H1 (cell line): ENCODE measurements at regions not wholly inside any gene's neighbourhood (a gene's known extent, or its start where the extent isn't known, plus 50 kb on each side); places are given as distances from the start of the nearest gene placed in this dataset.
"Not testable (repeated sequence)": the region's sequence is repeated elsewhere in the genome, so short reads cannot be mapped to it uniquely, and the experiment has no call there.

Experiments
- EP300 ChIP-seq, 2 experiments: IDR thresholded peaks; 1 replicate in 1 of 2; 2 replicates in 1 of 2; pipeline ENCODE4 v1.6.1; 2011 to 2012; ENCODE audit warnings: low read depth in 2 of 2, low read length in 2 of 2, mild to moderate bottlenecking in 2 of 2, borderline replicate concordance in 1 of 2, inconsistent platforms in 1 of 2, moderate library complexity in 1 of 2
- EZH2 ChIP-seq: fragments of 200-600 bp; sonication (generic); IDR thresholded peaks from 2 replicates; pipeline ENCODE4 v1.7.1; 2012; ENCODE audit warnings: low read depth, mild to moderate bottlenecking, moderate library complexity, low read length, inconsistent platforms; ENCODE audit not compliant: severe bottlenecking
- TF ChIP-seq, protein P1 (sequence below): IDR thresholded peaks from 2 replicates; pipeline ENCODE4 v1.6.1; 2011; ENCODE audit warnings: low read depth, mild to moderate bottlenecking, low read length; ENCODE audit not compliant: insufficient read depth
- TF ChIP-seq, protein P2 (sequence below), 3 experiments: IDR thresholded peaks; 1 replicate in 2 of 3; 2 replicates in 1 of 3; pipeline versions ENCODE4 v1.5.1 to v1.6.1; 2011; ENCODE audit warnings: low read length in 3 of 3, mild to moderate bottlenecking in 3 of 3, inconsistent platforms in 2 of 3, low read depth in 1 of 3, moderate library complexity in 1 of 3; ENCODE audit not compliant: insufficient read depth in 1 of 3; ENCODE audit errors: control extremely low read depth in 1 of 3
- TF ChIP-seq, protein P3 (sequence below): IDR thresholded peaks from 2 replicates; pipeline ENCODE4 v1.6.1; 2011; ENCODE audit warnings: low read length, improper control_type of control experiment

DNA sequence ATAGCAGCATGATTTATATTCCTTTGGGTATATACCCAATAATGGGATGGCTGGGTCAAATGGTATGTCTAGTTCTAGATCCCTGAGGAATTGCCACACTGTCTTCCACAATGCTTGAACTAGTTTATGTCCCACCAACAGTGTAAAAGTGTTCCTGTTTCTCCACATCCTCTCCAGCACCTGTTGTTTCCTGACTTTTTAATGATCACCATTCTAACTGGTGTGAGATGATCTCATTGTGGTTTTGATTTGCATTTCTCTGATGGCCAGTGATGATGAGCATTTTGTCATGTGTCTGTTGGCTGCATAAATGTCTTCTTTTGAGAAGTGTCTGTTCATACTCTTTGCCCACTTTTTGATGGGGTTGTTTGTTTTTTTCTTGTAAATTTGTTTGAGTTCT, 54.0 kb upstream of the GPR89A start:
- TF ChIP-seq, protein P1, sequence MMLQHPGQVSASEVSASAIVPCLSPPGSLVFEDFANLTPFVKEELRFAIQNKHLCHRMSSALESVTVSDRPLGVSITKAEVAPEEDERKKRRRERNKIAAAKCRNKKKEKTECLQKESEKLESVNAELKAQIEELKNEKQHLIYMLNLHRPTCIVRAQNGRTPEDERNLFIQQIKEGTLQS = not testable (repeated sequence)
- TF ChIP-seq, protein P2, sequence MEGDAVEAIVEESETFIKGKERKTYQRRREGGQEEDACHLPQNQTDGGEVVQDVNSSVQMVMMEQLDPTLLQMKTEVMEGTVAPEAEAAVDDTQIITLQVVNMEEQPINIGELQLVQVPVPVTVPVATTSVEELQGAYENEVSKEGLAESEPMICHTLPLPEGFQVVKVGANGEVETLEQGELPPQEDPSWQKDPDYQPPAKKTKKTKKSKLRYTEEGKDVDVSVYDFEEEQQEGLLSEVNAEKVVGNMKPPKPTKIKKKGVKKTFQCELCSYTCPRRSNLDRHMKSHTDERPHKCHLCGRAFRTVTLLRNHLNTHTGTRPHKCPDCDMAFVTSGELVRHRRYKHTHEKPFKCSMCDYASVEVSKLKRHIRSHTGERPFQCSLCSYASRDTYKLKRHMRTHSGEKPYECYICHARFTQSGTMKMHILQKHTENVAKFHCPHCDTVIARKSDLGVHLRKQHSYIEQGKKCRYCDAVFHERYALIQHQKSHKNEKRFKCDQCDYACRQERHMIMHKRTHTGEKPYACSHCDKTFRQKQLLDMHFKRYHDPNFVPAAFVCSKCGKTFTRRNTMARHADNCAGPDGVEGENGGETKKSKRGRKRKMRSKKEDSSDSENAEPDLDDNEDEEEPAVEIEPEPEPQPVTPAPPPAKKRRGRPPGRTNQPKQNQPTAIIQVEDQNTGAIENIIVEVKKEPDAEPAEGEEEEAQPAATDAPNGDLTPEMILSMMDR (IDR thresholded peaks at IDR 0.05; ENCODE audit: control extremely low read depth in 1 of 3, insufficient read depth in 1 of 3, low read depth in 1 of 3, low read length in 3 of 3) = not testable (repeated sequence)
- TF ChIP-seq, protein P3, sequence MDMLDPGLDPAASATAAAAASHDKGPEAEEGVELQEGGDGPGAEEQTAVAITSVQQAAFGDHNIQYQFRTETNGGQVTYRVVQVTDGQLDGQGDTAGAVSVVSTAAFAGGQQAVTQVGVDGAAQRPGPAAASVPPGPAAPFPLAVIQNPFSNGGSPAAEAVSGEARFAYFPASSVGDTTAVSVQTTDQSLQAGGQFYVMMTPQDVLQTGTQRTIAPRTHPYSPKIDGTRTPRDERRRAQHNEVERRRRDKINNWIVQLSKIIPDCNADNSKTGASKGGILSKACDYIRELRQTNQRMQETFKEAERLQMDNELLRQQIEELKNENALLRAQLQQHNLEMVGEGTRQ = not testable (repeated sequence)
- TF ChIP-seq EP300 (IDR thresholded peaks at IDR 0.05; ENCODE audit: borderline replicate concordance in 1 of 2, low read depth in 2 of 2, low read length in 2 of 2); EZH2: not testable (repeated sequence)
